HG03457 (cell line): ENCODE measurements at regions not wholly inside any gene's neighbourhood (a gene's known extent, or its start where the extent isn't known, plus 50 kb on each side); places are given as distances from the start of the nearest gene placed in this dataset.
"Not testable (repeated sequence)": the region's sequence is repeated elsewhere in the genome, so short reads cannot be mapped to it uniquely, and the experiment has no call there.

ENCODE experiments used
- ATAC-seq: cut with Tn5 transposase; IDR thresholded peaks from one replicate; pipeline ENCODE4 v1.9.1; 2021; ENCODE audit warnings: moderate number of reproducible peaks; ENCODE audit not compliant: unreplicated experiment

DNA sequence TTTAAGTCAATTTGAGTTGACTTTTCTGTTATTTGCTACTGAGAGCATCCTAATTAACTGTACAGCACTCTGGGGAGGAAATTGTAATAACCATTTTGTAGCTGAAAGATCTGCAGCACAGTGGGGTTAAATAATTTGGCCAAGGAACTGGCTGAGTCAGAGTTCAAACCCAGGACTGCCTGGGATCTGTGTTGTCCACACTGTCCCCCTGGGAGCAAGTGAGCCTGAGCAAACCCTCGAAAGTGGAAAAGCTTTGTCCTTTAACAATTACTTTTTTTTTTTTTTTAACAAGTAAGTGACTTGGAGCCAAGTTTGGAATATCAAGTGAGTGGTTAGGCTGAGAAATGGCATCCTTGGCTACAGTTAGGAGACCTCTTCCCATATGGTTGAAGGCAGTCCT, 247.2 kb upstream of the CCDC196 start:
- no peak for ATAC-seq

DNA sequence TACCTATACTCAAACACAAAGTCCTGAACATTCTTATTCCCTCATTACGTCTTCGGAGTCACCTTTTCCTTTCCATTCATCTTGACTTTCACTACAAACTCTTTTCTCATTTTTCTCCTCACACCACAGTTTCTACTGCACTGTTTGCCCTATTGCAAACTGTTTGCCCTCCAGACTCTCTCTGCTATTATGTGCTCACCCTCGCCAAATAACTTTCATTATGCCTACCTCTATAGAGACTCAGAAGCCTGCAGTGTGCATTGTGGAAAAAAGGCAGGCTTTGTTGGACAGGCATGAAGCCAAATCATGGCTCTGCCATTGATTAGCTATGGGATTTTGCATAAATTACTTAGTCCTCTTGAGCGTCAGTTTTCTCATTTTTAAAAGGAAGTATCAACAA, 246.6 kb upstream of the CCDC196 start:
- no peak for ATAC-seq

- no peak for ATAC-seq
These were observed 246.1 kb upstream of the CCDC196 start for GRCh38 chr14:66240105-66240504.

DNA sequence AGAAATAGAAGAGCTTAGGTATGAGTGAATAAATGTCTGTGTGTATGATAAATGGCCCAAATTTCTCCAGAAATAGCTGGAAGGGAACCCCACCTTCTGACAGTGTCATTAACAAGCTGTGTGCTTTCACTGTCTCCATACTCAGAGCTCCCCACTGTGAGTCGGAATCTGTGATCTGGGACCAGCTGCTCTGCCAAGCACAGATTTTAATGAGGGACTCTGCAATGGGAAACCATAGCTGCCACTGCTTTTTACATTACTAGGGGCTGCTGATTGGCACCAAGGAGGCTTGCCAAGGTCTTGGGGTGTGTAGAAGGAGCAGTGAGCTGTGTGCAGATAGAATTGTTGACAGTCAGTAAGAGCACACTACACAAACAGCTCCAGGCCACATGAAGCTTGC, 244.2 kb upstream of the CCDC196 start:
- no peak for ATAC-seq

DNA sequence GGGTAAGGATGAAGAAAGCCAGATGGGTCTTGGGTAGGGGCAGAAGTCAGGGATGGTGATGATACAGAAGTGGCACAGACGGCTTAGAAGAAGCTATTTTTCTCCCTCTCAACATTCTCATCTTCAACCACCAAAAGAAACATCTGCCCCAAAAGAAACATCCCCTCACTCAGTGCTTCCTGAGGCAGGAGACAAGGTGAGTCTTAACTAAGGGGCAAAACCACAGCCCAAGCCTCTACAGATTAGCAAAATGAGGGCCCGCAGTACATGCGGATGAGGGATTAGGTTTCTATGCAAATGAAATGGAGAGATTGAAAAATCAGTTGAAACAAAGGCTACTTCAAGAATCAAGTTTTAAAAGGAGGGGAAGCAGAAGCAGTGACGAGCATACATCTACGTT, 241.3 kb upstream of the CCDC196 start:
- ATAC-seq: no peak

DNA sequence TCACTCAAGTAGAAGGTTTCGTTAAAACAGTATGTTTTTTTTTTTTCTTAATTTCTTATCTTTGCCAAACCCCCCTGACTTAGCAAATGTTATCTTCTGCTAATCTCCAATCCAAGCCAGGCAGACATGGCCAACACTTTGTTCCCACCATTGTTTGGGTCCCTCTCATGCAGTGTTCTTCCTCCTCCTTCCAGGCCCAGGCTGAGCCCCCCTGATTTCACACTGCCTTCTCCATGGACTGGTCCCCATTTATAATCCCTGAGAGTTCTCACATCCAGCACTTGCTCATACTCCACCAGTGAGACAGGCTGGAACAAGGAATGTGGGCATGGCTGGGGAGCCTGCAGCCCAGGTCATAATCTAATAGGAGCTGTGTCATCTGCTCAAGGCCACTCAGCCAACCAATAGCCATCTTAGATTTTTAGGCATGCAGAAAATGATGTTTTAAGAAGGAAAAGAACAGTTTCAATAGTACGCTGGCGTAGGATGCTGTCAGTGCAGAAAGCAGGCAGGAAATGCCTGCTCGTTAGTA, 238.4 kb upstream of the CCDC196 start:
- ATAC-seq: no peak

GRCh38 chr14:66248256-66248655, 237.9 kb upstream of the CCDC196 start:
- ATAC-seq: no peak

- ATAC-seq: no peak
These were observed 236.6 kb upstream of the CCDC196 start for GRCh38 chr14:66249544-66249943.

- ATAC-seq: no peak
These were observed 232.1 kb upstream of the CCDC196 start for GRCh38 chr14:66254038-66254437.

- ATAC-seq: no peak
These were observed 217.3 kb upstream of the CCDC196 start for GRCh38 chr14:66268802-66269334.

GRCh38 chr14:66272221-66272620, 213.9 kb upstream of the CCDC196 start:
- ATAC-seq: no peak

GRCh38 chr14:66273261-66273832, 212.8 kb upstream of the CCDC196 start:
- ATAC-seq: no peak

- not testable (repeated sequence) for ATAC-seq
These were observed 207.8 kb upstream of the CCDC196 start for GRCh38 chr14:66278418-66278817.

- no peak for ATAC-seq
These were observed 205.0 kb upstream of the CCDC196 start for GRCh38 chr14:66281036-66281776.

DNA sequence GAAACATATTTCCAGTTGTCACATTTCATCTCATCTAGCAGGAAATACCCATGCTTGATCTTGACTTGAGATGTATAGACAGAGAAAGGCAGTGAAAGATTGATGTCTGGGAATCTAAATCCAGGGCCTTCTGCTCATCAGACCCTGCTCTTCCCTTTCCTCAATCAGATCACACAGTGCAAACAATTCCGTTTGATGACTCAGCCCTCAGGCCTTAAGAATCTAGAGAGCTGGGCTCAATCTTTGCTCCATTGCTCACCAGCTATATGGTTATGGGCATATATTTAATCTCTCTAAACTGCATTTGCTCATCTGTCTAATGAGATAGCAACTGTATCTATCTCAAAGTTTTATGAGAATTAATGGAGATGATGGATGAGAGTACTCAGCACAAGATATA, 201.8 kb upstream of the CCDC196 start:
- ATAC-seq: no peak

DNA sequence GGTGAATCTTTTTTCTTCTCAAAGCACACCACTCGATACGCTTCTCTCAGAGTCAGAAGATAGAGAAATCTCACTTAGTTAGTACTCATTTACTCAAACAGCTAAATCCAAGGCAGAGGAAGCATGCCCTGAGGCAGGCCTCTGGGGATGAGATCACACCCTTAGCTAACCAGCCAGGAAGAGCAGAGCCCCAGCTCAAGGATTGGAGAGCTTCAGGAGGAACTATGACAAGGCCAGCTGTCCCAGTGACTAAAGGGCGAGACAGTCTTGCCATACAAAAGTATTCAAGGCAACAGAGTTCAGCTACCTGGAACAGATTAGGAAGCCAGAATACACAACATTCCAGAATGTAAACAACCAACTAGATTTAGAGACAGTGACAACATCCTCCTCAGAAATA, 197.7 kb upstream of the CCDC196 start:
- no peak for ATAC-seq

- no peak for ATAC-seq
These were observed 194.4 kb upstream of the CCDC196 start for GRCh38 chr14:66291756-66292155.

DNA sequence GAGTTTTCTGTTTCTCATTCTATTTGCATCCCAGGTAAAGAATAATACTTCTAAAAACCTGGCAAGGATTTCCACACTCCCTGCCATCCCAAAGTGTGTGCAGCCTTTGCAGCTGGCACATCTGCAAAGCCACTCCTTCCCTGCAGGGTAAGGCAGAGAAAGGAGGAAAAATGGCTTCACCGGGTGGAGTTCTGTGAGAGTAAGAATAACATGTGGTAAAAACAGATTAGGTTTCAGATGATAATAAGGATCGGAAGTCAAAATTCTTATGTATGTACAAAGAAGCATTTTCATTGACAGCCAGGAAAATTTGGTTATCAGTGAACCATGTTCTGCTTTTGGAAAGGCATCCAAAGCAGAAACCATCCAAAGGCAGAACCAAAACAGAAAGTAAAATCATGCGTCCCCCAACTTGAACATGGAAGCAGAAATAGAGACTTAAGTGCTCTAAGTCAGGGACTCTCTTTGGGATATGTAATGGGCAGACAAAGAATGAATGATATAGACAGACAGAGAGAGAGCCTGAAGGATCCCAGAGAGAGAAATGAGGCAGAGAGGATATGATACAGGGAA, 192.6 kb upstream of the CCDC196 start:
- ATAC-seq: no peak

GRCh38 chr14:66295386-66295785, 190.8 kb upstream of the CCDC196 start:
- ATAC-seq: no peak

GRCh38 chr14:66300886-66301285, 185.3 kb upstream of the CCDC196 start:
- ATAC-seq: no peak

DNA sequence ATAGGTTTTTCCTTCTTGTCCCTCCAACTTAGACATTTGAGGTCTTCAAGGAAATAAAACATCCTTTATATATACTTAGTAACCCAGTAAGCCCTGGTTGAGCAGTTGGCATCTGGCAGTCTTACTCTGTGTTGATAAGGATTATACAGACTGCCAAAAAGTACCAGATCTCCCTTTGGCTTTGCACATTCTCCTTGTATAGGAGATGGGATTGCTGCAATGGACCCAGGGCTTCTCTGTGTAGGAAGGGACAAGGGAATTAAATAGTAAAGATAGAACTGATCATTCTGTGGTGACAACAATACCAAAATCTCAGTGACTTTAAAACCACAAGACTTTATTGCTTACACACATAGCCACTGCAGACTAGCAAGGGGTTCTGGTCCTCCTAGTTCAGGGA, 180.1 kb upstream of the CCDC196 start:
- no peak for ATAC-seq

DNA sequence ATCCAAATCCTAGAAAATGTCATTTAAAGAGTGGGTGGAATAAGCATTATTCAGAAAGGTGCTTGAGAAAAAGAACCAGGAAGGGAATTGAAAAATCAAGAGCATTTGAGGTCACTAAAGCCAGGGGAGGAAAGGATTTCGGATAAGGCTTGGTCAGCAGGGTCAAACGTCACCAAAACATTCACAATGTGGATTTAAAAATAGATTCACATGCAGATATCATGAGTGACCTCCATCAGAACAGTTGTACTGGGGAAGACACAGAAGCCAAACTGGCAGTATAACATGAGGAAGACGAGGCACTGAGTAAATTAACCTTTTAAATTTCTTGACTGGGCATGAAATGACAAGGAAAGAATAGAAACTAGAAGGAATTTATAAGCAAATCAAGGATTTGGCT, 175.1 kb upstream of the CCDC196 start:
- ATAC-seq: no peak
